OCI-LY3 (cell line): ENCODE measurements at regions not wholly inside any gene's neighbourhood (a gene's known extent, or its start where the extent isn't known, plus 50 kb on each side); places are given as distances from the start of the nearest gene placed in this dataset.

Experiments
- H2AFZ ChIP-seq: fragments of 200-600, 300-600 bp; shearing (Covaris generic); 2 replicates; pipeline ENCODE4 v1.6.0; 2014; ENCODE audit warnings: antibody characterized with exemption, low read depth, low read length
- H3K27ac ChIP-seq: fragments of 200-600, 300-600 bp; sonication (generic); 2 replicates; pipeline ENCODE4 v1.5.1; 2014; ENCODE audit warnings: mild to moderate bottlenecking, low read length, moderate library complexity, mixed read lengths
- H3K27me3 ChIP-seq: fragments of 200-600, 300-600 bp; sonication (generic); 2 replicates; pipeline ENCODE4 v1.6.1; 2014; ENCODE audit warnings: low read depth, low read length, mixed read lengths
- H3K36me3 ChIP-seq: fragments of 200-600, 300-600 bp; sonication (generic); replicated peaks from 2 replicates; pipeline ENCODE3; 2014; ENCODE audit warnings: low read depth, low read length, mixed read lengths
- H3K4me1 ChIP-seq: fragments of 300-600, 200-600 bp; sonication (generic); 2 replicates; pipeline ENCODE4 v1.6.1; 2014; ENCODE audit warnings: low read length, mixed read lengths
- H3K4me2 ChIP-seq: fragments of 200-600, 300-600 bp; sonication (generic); 2 replicates; pipeline ENCODE4 v1.6.1; 2014; ENCODE audit warnings: low read length, mixed read lengths
- H3K4me3 ChIP-seq: fragments of 300-600, 200-600 bp; sonication (generic); 2 replicates; pipeline ENCODE4 v1.5.1; 2014; ENCODE audit warnings: antibody characterized with exemption, mild to moderate bottlenecking, low read length, moderate library complexity
- H3K79me2 ChIP-seq: fragments of 300-600, 200-600 bp; shearing (Covaris generic); 2 replicates; pipeline ENCODE4 v1.6.1; 2014; ENCODE audit warnings: mild to moderate bottlenecking, low read length, mixed read lengths
- H3K9ac ChIP-seq: fragments of 300-600, 200-600 bp; shearing (Covaris generic); 2 replicates; pipeline ENCODE4 v1.6.0; 2014; ENCODE audit warnings: mild to moderate bottlenecking, low read length, moderate library complexity
- H3K9me3 ChIP-seq: fragments of 200-600, 300-600 bp; shearing (Covaris generic); 2 replicates; pipeline ENCODE4 v1.6.1; 2014; ENCODE audit warnings: low read length, mixed read lengths; ENCODE audit not compliant: insufficient read depth
- H4K20me1 ChIP-seq: fragments of 200-600, 300-600 bp; sonication (generic); 2 replicates; pipeline ENCODE4 v1.6.1; 2016; ENCODE audit warnings: low read length, mixed read lengths; ENCODE audit not compliant: insufficient read depth
- EZH2phosphoT487 ChIP-seq: fragments of 200-600 bp; shearing (Covaris generic); IDR thresholded peaks from 2 replicates; pipeline ENCODE4 v1.6.1; 2018; ENCODE audit warnings: antibody characterized with exemption, mixed run types, low read depth
- TF ChIP-seq, protein P1 (sequence below): fragments of 200-600, 300-600 bp; sonication (generic); IDR thresholded peaks from 2 replicates; pipeline ENCODE4 v1.5.1; 2014; ENCODE audit warnings: antibody characterized with exemption, low read length, low read depth

DNA sequence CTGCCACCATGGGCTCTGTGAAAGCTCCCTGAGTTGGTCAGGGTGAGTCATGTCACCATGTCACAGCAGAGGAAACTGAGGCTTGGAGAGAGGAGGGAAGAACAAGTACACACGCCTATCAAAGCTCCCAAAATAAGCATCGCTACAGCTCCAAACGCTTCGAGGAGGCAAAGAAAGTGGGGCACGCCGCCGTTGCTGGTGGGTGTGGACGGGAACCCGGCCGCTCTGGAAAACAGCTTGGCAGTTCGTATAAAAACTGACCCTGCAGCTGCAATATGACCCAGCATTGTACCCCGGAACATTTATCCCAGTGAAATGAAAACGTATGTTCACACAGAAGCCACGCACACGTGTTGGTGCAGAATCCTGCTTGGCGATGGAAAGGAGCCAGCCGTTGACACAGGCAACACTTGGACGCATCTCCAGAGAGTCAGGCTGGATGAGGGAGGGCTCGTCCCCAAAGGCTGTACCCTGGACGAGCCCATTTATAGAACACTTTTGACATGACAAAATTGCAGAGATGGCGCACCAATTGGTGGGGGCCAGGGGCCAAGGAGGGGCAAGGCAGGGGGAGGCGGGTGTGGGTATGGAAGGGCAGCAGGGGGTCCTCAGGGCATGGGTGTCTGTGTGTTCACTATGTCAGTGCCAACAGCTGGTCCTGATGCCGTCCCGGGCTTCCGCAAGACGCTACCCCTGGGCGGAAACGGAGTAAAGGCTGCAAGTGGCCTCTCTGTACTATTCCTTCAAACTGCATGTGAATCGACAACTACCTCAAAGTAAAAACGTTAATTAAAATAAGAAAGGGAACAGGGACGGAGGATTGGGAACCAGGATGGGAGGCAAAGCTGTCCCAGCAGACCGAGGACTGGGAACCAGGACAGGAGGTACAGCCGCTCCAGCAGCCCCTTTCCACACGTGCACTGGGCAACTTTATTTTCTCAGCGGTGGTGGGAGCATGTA lies 173.0 kb downstream of the OLFM1 start:
- Histone ChIP-seq H3K27me3 (no peaks in the 10 kb centered on the region), H3K79me2 (no peaks in the 10 kb centered on the region), H2AFZ (no peak overlapping the region), H3K9me3 (no peaks in the 10 kb centered on the region), H3K27ac (no peak overlapping the region), H3K4me3 (no peak overlapping the region), H3K36me3 (no peaks in the 10 kb centered on the region), H3K4me1 (no peaks in the 10 kb centered on the region), H4K20me1 (no peaks in the 10 kb centered on the region), H3K4me2 (no peak overlapping the region), H3K9ac (no peak overlapping the region)
- TF ChIP-seq EZH2phosphoT487 = no peak
- TF ChIP-seq, protein P1, sequence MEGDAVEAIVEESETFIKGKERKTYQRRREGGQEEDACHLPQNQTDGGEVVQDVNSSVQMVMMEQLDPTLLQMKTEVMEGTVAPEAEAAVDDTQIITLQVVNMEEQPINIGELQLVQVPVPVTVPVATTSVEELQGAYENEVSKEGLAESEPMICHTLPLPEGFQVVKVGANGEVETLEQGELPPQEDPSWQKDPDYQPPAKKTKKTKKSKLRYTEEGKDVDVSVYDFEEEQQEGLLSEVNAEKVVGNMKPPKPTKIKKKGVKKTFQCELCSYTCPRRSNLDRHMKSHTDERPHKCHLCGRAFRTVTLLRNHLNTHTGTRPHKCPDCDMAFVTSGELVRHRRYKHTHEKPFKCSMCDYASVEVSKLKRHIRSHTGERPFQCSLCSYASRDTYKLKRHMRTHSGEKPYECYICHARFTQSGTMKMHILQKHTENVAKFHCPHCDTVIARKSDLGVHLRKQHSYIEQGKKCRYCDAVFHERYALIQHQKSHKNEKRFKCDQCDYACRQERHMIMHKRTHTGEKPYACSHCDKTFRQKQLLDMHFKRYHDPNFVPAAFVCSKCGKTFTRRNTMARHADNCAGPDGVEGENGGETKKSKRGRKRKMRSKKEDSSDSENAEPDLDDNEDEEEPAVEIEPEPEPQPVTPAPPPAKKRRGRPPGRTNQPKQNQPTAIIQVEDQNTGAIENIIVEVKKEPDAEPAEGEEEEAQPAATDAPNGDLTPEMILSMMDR = no peak

DNA sequence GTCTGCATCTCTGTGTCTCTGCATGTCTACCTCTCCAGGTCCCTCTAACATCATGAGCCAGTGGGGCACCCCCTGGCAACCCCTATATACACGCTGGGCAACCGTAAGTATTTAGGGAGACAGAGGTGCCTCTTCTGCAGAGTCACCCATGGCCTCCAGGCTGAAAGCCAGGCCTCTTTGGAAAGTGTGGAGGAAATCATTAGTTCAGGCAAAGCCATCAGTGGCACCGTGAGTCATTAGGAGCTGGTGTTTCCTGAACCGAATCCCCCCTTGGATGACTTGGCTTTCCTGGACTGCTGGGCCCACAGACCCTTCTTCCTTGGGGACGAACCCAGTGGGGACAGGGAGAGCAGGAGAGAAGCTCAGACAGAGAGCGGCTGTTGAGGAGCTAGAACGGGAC lies 174.8 kb downstream of the OLFM1 start:
- Histone ChIP-seq H2AFZ (no peak overlapping the region), H3K4me1 (no peaks in the 10 kb centered on the region), H3K4me3 (no peak overlapping the region), H3K4me2 (no peak overlapping the region), H3K79me2 (no peaks in the 10 kb centered on the region), H3K36me3 (no peaks in the 10 kb centered on the region), H3K9ac (no peak overlapping the region), H3K9me3 (no peaks in the 10 kb centered on the region), H4K20me1 (no peaks in the 10 kb centered on the region), H3K27ac (no peak overlapping the region), H3K27me3 (no peaks in the 10 kb centered on the region)
- TF ChIP-seq, protein P1 = no peak
- TF ChIP-seq EZH2phosphoT487 = no peak

DNA sequence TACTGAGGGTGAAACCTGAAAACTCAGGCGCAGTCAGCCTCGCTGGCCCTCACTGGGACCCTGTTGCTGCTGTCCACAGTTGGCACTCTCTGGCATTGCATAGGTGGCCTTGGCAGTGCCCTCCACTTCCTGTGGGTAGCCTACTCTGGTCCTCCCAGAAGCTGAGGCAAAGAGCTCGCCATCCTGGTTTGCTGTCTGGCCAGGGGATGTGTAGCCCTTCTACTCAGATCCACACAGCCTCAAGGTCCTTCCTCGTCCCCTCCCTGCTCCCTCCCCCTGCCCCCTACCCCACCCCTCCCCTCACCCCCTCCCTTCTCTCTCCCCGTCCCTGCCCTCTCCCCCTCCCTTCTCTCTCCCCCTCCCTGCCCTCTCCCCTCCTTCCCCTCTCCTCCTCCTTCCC lies 176.0 kb downstream of the OLFM1 start:
- Histone ChIP-seq H4K20me1 (no peaks in the 10 kb centered on the region), H3K4me3 (no peak overlapping the region), H3K9me3 (no peaks in the 10 kb centered on the region), H3K4me2 (no peak overlapping the region), H2AFZ (no peak overlapping the region), H3K4me1 (no peaks in the 10 kb centered on the region), H3K9ac (no peak overlapping the region), H3K27me3 (no peaks in the 10 kb centered on the region), H3K27ac (no peak overlapping the region), H3K79me2 (no peaks in the 10 kb centered on the region), H3K36me3 (no peaks in the 10 kb centered on the region)
- no peak for TF ChIP-seq EZH2phosphoT487
- TF ChIP-seq, protein P1 = no peak

DNA sequence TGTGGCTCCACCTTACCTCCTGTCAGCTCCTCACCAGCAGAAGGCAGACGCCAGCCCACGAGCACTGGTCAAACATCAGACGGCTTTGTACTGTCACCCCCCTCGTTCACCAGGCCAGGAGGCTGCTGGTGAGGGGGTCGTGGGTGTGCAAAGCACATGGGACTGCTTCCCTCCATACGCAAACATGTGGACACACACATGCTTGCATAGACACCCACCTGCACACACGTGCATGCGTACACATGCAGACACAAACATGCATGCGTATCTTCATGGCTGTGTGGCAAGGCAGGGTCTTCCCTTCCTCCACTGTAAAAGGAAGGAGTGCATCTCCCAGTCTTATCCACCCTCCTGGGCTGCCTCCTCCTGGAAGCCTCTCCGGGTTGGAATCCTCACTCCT lies 178.5 kb downstream of the OLFM1 start:
- Histone ChIP-seq H3K36me3 (no peaks in the 10 kb centered on the region), H3K4me1 (no peaks in the 10 kb centered on the region), H4K20me1 (no peaks in the 10 kb centered on the region), H3K79me2 (no peaks in the 10 kb centered on the region), H3K9me3 (no peaks in the 10 kb centered on the region), H2AFZ (no peak overlapping the region), H3K4me2 (no peak overlapping the region), H3K4me3 (no peak overlapping the region), H3K27ac (no peak overlapping the region), H3K27me3 (no peaks in the 10 kb centered on the region), H3K9ac (no peak overlapping the region)
- TF ChIP-seq, protein P1 = no peak
- no peak for TF ChIP-seq EZH2phosphoT487
